GM12873 (cell line): ENCODE measurements at regions not wholly inside any gene's neighbourhood (a gene's known extent, or its start where the extent isn't known, plus 50 kb on each side); places are given as distances from the start of the nearest gene placed in this dataset.

Experiments used
- TF ChIP-seq, protein P1 (sequence below): IDR thresholded peaks from 2 replicates; pipeline ENCODE4 v1.5.1; 2012; ENCODE audit warnings: low read depth, mild to moderate bottlenecking, moderate library complexity, low read length, control low read depth; ENCODE audit not compliant: insufficient read depth; ENCODE audit errors: missing control alignments

DNA sequence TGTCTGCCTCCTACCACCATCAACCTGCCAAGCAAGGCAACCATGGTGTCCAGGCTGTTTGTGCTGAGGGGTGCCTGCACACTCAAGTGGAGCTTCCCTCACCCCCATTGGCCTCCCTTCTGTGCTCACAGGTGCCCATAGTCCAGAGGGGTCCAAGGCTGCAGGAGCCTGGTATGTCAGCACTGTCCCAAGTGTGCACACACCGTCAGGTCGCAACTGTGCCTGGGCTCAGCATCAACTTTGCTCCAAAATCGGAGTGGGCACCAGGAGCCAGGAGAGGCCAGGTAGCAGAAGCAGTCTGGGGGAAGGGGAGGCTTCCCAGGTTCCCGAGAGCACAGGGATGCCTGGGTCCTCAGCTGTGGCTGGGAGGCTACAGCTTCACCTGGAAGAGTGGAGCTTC lies 1528.2 kb upstream of the SLC39A10 start:
- TF ChIP-seq, protein P1, sequence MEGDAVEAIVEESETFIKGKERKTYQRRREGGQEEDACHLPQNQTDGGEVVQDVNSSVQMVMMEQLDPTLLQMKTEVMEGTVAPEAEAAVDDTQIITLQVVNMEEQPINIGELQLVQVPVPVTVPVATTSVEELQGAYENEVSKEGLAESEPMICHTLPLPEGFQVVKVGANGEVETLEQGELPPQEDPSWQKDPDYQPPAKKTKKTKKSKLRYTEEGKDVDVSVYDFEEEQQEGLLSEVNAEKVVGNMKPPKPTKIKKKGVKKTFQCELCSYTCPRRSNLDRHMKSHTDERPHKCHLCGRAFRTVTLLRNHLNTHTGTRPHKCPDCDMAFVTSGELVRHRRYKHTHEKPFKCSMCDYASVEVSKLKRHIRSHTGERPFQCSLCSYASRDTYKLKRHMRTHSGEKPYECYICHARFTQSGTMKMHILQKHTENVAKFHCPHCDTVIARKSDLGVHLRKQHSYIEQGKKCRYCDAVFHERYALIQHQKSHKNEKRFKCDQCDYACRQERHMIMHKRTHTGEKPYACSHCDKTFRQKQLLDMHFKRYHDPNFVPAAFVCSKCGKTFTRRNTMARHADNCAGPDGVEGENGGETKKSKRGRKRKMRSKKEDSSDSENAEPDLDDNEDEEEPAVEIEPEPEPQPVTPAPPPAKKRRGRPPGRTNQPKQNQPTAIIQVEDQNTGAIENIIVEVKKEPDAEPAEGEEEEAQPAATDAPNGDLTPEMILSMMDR: no peak

DNA sequence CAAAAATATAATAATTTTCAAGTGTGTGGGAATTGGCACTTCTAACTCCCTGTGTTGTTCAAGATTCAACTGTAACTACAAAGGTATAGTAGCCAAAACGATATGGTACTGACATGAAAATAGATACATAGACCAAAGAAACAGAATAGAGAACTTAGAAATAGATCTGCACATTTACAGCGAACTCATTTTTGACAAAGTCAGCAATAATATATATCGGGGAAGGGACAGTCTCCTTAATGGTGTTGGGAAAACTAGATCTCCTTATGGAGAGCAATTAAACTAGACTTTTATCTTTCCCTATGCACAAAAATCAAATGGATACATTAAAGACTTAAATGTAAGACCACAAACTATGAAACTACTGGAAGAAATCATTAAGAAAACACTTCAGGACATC lies 1530.6 kb upstream of the SLC39A10 start:
- TF ChIP-seq, protein P1: no peak

DNA sequence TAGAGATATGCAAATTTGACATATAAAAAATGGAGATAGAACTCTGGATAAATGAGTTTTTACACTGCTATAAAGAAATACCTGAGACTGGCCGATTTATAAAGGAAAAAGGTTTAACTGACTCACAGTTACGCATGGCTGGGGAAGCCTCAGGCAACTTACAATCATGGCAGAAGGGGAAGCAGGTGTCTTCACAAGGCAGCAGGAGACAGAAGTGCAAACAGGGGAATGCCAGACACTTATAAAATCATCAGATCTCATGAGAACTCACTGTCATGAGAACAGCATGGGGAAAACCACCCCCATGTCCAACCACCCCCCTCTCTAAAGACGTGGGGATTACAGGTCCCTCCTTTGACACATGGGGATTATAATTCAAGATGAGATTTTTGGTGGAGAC lies 1540.2 kb upstream of the SLC39A10 start:
- TF ChIP-seq, protein P1: no peak

DNA sequence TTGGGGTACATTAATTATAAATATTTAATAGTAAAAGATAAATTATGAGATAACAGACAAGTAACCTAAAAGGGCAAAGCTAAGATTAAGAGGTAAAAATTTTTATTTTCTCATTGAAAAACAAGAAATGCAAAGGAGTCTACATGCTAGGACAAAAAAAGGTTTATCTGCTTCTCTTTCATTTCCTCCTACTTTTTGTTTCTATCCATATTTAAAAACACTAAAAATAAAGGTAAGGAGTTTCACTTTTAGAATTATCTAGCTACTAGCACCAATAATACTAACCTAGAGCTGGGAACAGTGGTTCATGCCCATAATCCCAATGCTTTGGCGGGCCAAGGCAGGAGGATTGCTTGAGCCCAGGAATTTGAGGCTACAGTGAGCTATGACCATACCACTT lies 1551.7 kb upstream of the SLC39A10 start:
- TF ChIP-seq, protein P1: no peak

DNA sequence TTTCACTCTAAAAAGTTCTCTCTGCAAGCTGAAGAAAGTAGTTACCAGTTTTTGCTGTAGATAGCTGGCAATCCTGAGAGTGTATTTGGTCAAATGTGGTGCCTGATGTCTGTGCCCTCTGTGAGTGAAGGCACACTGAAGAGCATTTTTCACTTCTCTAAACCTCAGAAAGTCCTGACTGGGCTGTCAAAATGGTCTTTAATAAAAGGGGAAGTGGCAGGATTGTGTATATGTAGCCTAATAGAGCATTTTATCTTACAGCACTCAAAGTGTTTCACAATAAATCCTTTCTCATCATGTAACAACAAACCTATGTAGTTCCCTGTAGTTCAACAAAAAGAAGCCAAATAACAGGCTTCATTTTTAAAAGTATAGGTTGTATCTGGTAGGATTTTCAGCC lies 1552.3 kb upstream of the SLC39A10 start:
- TF ChIP-seq, protein P1: no peak

DNA sequence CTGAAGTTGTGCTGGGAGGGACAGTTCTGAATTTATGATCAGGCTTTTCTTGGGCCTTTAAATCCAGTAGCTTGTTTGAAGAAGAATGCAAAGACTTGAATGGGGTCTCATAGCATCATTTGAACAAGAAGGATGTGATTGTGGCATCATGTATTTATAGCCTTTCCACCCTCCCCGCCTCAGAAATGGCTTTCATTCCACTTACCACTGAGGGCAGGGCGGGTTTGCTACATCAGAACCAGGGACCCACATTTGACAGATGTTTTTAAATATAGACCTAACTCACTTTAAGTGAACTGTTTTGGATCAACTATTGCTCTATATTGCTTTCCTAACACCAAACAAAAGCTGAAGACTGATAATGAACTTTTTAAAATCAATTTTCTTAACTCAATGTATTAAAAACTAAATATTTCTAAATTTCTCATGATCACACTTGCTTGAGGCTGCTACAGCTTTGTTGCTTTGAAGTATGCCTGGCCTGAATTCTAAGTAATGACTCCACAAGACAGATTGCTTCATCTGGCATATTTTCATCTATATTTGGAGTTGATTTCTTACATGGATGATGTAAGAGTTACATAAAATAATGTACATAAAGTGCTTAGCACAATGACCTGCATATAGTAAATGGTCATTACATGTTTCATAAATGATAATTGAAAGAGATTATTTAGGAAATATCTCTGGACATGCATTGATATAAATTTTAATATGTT lies 1552.9 kb upstream of the SLC39A10 start:
- TF ChIP-seq, protein P1: no peak

DNA sequence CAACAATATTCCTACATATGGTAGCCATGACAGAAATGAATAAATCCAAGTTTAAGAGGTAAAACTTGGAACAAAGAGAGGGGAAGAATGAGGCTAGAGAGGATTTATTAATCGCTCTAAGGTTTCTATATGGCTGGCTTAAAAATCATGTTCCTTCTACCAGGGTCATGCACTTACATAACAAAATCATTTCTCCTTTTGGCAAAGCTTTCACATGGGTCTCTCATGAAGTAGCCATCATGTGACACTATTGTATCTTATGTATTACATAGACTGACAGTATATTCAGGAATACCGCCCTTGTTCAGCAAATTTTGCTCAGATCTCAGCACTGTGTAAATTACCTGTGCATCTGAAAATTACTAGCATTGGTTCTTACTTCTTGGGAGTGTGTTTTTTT lies 1554.5 kb upstream of the SLC39A10 start:
- TF ChIP-seq, protein P1: no peak
